ENCODE measurements at regions not wholly inside any gene's neighbourhood (a gene's known extent, or its start where the extent isn't known, plus 50 kb on each side); places are given as distances from the start of the nearest gene placed in this dataset.
"Not testable (repeated sequence)": the region's sequence is repeated elsewhere in the genome, so short reads cannot be mapped to it uniquely, and the experiment has no call there.

DNA sequence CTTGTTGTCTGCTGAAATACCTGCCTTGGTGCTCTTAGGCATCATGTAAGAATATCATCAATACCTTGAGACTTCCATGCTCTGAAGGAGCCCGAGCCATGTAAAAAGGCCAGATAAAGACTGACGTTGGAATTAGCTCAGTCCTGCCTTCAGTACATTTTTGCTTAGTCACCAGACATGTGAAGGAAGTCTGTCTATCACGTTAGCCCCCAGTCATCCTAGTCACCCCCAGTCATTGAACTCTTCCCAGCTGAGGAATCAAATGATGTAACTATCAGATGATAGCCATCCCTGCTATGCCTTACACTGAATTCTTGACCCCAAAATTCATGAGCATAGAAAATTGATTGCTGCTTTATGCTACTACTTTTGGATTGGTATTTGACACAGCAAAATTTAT, 351.2 kb upstream of the SGO1 start:
- no peak for DNase-seq

DNA sequence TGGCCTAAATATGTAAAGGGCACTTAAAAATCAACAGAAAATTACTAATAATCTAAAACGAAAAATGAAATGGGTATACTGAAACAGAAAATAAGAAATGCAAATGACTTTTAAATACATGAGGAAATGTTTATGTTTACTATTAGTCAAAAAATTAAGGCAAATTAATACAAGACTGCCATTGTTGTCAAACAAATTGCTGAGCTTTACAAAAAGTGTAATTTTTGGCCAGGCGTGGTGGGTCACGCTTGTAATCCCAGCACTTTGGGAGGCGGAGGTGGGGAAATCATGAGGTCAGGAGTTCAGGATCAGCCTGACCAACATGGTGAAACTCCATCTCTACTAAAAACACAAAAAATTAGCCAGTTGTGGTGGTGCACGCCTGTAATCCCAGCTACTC, 343.9 kb upstream of the SGO1 start:
- no peak for DNase-seq

DNA sequence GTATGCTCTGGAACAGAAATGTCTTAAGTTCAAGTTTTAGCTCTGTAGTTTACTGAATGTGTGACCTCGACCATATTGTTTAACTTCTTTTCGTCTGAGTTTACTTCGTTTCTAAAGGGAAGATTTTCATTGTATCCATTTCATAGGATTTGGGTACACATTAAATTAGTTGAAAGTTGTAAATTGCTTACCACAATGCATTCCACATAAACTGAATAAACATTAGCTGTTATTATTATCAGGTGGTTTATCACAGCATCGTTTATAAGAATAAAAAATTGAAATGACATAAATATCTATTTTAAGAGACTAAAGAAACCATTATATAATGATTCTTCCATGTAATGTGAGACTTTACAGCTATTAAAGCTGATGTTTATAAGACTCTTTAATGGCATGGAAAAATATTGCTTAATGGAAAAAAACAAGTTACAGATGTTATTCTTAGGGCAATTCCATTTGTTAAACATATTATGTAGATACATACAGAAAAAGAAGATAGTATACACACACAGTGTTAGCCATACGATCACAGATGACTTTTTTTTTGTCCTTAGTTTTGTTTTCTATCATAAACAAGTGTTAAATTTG, 342.3 kb upstream of the SGO1 start:
- no peak for DNase-seq

DNA sequence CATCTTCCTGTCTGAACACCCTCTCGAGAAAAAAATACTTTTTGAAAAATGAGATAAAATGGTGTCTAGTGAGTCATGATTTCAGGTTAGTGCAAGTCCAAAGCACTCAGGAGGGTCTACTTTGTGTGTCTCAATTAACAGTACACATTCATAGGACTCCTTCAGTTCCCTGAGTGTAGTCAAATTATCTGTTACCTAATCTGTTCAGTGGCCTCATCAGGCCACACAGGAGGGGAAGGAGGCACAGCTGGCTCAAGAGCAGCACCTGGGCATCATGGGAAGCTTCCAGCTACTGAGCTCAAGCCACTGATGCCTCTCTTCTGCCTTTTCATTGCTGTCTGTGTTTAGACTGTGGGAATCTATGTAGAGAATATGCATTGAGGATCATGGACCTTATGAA, 341.4 kb upstream of the SGO1 start:
- no peak for DNase-seq

DNA sequence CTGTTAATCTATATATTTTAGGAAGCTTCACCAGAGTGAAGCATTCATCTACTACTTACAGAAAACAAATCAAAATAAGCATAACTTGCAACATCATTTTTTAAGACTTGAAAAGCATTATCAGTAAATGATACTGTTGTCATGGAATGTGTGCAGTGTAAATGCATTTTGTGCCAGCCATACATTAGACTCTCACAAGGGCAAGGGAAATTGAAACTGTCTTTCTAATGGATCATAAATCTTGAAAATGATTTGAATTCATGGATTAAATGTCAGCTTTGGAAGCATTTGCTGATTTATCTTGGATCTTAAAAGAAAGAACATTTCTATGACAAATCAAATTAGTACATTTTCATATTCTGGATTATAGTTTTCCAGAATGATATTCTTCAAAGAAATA, 338.3 kb upstream of the SGO1 start:
- no peak for DNase-seq

DNA sequence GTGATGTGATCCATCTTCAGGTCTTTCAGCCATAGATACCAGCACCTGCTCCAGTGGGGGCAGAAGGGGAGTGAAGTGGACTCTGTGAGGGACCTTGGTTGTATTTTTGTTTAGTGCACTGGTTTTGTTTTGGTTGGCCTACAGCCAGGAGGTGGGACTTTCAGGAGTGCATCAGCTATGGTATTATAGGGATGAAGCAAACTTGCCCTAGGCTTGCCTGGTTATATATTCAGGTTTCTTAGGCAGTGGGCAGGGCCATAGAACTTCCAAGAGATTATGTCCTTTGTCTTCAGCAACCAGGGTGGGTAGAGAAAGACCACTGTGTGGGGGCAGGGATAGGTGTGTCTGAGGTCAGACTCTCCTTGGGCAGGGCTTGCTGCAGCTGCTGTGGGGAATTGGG, 337.3 kb upstream of the SGO1 start:
- DNase-seq = no peak

DNA sequence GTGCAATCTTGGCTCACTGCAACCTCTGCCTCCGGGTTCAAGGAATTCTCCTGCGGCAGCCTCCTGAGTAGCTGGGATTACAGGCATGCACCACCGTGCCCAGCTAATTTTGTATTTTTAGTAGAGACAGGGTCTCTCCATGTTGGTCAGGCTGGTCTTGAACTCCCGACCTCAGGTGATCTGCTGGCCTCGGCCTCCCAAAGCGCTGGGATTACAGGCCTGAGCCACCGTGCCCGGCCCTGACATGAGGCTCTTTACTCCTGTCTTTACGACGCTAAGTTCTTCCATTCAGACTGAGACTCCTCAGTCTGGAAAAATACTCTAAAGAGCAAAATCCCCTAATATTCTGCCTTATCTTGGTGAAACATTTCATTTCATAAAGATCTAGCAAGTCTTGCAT, 331.3 kb upstream of the SGO1 start:
- not testable (repeated sequence) for DNase-seq

DNA sequence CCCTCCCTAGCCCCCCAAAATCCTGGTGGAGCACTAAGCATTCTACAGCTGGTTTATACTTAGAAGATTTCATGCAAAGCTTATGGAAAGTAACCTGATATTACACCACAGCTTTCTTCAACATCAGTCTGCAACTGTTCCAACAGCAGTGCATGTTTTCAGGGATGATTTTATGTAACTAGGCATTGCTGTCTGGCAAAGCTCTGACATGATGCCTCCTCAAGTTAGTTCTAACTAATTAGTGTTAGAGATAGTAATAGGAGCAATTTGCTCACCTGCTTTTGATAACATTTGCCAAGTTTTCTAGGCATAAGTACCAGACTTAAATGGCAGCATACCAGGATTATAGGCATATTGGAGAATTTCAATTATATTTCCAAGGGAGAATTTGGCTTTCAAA, 330.3 kb upstream of the SGO1 start:
- no peak for DNase-seq

DNA sequence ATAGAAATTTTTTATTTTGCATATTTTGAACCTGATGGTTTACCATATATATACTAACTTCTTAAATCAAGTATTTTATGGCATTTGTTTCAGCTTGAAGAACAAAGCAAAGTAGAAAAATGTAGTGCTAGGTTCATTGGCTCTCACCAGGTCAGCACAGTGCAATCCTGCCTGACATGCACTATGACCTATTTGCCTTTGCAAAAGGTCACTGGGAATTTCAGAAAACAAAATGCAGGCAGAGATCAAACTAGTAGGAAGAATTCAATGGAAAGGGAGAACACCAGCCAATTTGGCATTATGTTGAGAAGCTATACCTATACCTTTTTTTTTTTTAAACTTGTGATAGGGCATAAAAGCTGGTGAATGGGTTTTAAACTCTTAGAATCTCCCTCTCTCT, 329.8 kb upstream of the SGO1 start:
- DNase-seq = no peak

DNA sequence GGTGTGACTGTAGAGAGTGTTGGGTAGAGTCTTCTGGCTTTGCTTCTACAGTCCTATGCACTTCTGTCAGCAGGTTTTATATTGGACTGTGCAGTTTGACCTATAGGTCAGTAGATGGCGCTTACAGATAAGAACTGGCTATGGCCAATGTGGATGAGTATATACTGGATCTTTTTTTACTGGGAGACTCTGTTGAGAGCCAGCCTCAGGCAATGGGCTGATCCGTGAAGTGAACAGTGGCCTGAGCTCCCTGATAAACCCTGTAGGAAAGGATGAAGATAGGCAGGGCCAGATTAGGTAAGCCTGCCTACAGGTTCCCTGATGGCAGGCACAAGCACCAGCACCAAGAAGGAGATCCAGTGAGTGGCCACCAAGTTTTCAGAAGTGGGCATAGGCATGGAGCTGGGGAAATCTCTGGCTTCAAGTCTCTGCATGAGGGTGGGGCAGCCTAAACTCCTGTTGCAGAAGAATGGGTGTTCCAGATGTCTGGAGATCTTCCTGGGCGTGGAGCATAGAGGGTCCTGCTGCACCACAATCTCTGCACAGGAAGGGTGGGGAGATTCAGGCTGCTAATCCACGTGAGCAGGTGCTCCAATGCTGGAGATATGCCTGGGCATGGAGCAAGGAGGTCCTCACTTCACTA, 326.0 kb upstream of the SGO1 start:
- DNase-seq = no peak

DNA sequence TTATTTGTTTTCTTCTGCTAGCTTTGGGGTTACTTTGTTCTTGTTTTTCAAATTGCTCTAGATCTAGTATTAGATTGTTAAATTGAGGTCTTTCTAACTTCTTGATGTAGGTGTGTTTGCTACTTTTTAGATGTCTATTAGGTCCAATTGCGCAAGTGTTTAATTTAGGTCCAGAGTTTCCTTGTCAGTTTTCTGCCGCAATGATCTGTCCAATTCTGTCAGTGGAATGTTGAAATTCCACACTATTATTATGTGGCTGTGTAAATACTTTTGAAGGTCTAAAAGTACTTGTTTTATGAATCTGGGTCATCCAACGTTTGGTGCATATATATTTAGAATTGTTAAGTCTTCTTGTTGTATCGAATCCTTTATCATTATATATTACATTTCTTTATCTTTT, 324.4 kb upstream of the SGO1 start:
- no peak for DNase-seq

DNA sequence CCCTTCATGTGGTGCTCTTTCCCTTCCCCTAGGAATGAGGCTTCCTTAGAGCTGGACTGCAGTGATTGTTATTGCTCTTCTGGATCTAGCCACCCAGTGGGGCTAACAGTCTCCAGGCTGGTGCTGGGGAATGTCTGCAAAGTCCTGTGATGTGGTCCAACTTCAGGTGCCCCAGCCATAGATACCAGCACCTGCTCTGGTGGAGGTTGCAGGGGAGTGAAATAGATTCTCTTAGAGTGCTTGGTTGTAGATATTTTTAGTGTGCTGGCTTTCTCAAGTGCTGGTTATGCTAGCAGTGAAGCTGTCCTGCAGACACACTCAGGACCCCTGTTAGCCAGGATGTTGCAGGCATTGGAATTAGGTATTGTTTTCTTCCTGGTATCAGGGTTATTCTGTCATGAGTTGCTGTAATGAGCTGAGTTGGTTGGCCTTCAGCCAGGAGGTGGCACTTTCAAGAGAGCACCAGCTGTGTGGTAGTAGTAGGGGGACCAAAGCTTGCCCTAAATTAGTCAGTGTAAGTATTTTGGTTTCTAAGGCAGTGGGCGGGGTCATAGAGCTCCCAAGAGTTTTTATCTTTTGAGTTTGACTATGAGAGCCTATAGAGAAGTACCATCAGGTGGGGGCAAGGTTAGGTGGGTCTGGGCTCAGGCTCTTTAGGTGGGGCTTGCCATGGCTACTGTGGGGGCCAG, 317.5 kb upstream of the SGO1 start:
- DNase-seq = no peak

DNA sequence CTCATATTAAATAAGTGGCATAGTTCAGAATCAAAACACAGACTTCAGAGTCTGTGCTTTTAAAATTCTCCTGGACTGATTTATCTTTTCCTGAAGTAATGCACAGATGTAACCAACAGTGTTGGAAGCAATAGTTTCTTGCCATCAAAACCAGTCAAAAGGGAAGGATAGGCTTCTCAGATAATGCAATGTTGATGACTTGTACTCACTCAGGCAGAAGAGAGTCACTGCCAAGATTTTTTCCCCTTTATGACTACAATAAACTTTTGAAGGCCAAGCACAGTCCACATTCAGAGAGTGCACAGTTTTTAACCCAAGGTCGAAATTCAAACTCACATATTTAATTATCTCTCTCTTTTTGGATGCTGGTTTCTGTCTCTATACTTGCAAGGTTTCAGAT, 305.0 kb upstream of the SGO1 start:
- DNase-seq = no peak

DNA sequence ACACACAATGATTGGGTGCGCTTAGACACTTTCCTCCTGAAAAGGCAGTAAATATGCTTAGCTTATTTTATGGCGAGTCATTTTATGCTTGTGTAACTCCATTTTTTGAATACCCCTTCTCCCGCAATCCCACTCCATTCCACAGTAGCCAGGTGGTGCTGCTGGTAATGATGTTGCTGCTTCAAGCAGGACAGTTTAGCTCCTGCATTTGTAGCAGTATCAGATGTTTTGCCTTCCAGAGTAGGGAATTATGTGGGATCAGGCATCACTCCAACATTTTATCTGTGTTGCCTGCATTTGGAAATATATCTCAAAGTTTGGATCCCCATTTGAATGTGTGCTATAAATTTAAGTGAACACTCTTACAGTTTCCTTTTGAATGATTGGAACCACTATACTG, 302.1 kb upstream of the SGO1 start:
- DNase-seq = no peak

DNA sequence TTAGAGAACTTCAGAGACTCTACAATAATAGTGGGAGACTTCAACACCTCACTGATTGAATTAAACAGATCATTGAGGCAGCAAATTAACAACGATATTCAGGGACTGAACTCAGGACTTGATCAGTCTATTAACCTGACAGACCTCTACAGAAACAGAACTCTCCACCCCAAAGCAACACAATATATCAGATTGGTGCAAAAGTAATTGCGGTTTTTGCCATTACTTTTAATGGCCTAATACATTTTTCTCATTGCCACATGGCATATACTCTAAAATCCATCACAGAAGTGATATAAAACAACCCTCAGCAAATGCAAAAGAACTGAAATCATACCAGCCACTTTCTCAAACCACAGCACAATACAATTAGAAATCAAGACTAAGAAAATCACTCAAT, 298.1 kb upstream of the SGO1 start:
- no peak for DNase-seq

DNA sequence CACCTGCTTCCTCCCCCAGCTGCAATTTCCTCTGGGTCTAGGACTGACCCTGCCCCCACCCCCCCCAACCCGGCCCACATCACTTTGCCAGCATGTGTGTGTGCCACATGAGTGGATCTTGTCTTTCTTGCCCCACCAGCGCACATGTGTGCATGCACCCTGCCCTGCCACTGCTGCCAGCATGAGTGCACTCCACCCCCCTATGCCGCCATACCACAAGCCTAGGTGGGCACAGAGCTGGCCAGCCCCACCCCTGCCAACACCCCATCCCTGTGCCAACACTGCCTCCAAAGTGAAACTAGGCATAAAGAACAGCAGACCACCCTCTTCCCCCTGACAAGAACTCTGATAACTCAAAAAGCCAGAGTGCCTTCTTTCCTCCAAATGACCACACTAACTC, 296.3 kb upstream of the SGO1 start:
- no peak for DNase-seq

DNA sequence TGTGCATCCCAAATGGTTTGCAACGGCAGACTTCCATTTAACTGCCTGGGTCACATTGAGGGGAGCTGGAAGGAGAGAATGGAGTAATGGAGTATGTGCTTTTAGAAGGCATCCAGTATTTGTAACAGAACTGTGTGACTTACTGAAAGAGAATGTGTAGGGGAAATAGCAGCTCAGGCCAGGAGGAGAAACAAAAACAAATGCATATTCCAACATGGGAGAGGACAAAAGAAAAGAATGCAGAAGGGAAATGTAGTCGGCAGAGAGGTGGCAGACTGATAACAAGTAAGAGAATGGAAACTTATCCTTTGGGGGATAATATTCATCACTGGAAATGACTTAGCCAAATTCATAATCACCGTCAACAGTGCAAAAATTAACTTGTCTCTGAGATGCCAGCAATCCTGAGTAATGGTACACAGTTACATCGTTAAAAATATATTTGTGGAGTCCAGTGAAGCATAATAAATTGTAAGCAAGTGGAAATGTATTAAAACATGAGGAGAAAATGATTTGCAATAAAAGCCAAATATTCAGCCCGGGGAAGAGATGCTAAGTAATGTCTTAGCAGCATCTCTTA, 294.9 kb upstream of the SGO1 start:
- DNase-seq = no peak

DNA sequence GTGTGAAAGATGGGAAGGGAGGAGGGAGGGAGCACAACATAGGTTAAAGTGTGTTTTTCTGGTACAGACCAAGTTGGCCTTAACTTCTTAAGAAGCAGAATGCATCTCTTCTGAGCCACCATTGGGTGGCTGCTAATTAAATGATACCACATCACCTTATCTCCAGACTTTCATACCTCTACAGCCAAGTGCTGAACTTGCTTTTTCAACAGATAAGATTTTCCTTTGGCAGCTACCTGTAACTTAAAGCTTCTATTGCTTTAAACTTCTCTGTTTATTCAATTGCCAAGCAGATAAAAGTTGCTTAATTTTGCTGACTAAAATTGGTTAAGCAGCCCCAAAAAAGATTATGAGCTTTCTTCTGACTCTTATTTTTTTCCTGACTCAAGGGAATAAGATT, 292.4 kb upstream of the SGO1 start:
- no peak for DNase-seq

DNA sequence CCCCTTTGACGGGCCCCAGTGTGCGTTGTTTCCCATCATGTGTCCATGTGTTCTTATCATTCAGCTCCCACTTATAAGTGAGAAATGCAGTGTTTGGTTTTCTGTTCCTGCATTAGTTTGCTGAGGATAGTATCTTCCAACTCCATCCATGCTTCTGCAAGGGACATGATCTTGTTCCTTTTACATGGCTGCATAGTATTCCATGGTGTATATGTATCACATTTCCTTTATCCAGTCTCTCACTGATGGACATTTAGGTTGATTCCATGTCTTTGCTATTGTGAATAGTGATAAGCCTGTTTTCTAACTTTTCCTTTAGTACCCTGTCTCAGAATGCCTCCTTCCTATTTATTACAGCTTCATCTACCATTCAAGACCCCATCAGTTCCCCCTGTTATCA, 278.2 kb upstream of the SGO1 start:
- DNase-seq = not testable (repeated sequence)

DNA sequence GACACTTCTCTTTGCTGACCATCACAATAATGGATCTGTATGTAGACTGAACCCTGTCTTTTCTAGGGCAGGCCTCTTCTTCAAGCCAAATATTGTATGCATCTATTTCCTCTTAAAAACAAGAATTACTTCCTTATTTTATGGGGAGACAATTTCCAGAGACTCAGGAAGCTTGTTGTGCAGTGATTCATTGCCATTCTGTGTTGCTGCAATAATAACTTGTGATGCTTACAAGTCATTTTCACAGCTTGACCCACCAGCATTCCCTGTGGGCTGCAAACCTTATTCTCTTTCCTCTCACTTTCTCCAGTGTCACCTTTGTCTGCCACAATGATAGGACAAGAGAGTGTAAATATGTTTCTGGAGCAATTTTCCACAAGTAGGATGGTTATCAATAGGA, 276.7 kb upstream of the SGO1 start:
- DNase-seq = no peak

DNA sequence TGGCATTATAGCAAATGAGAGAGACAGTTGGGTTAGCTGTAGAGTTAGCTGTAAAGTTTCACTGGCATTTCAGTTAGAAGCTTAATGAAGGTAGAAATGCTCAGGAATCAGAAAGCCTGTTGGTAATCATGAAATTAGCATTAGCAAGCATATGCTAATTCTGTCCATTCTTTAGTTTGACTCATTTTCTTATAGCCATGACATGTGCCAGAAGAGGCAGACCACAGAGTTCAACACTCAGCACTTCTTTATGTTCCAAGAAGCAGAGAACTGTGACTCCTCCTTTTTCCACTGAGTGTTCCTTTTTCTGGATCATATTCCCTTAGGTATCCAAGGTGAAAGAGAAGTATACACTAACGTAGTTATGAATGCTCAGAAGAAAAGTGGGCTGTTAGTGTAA, 276.2 kb upstream of the SGO1 start:
- DNase-seq = no peak

DNA sequence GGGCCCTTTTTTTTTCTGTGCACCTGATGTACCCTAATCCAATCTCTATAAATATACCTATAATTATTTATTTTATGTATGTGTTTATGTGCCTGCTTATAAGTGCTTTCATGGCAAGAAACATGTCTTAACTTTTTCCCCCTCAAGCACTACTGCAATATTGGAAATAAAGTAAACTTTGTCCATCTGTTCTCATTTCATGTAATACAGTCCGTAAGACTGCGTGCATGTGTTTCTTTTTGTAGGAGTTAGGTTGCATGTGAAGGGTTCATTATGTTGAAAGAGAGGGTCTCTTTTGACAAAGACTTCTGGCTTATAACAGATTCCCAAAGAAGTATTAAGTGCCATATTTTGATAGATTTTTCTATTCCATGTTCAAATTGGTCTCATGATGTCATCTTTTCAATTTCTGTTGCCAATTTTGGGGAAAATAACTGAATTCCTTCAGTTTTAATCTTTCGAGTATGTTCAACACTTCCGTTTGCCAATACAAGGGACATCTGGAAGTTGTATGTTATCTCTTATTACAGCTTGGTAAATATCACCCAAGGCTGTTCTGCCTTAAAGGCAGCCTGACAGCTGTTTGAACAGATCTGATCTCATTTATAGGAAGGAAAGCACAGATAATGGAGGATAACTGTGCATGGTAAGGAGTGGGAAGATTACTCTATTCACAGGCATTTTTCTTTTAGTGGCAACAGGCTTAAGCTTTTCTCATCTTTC, 273.1 kb upstream of the SGO1 start:
- no peak for DNase-seq

DNA sequence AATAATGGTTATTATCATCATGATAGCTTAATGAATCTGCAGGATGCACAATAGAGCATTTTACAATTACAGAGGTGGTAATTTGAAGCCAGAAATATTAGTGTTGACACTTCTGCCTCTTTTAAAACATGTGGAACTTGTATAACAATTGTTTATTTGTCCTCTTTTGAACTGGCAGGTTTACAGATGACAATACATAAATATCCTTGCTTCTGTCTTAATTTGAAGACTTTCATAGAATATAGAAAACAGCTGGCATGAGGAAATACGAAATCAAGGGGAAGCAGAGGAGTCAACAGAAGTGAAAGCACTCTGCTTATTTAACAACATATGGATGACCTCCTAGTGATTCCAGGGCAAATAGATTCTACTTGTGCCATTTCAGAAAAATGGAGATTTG, 270.5 kb upstream of the SGO1 start:
- DNase-seq = no peak

DNA sequence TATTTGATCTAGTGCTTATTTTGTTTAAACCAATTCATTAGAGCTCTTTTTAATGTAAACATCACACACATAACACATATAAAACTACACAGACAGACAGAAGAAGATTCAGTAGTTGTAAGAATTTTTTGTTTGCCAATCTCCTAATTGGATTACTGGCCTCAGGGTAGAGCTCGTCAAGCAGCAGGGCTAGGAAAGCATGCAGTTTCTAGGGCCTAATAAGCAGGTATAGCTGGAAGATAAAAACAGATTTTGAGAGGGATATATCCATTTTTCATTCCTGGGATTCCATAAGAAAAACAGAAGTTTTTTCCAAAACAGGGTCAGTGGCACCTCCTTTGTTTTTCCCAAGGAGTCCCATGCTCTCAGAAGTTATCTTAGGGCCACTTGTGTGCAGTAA, 265.2 kb upstream of the SGO1 start:
- DNase-seq = no peak
